ENCODE measurements at regions not wholly inside any gene's neighbourhood (a gene's known extent, or its start where the extent isn't known, plus 50 kb on each side); places are given as distances from the start of the nearest gene placed in this dataset.

DNA sequence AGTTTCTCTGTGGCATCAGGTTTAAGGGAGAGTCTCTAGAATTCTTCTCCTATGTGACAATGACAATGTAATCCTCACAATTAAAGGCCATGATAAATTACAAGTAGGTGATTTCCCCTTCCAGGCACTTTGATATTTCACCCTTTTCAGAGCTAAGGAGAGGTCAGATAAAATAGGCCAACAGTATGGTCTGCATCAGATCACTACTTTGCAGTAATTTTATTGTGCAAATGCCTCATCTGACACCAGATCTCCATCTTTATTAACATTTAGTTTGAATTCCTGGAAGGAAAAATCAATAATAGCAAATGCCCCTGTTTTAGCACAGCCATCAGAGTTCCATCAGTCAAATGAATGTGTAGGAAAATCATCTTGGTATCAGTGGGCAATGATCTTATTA, 72.8 kb upstream of the RAB27B start:
- no peak for TF ChIP-seq RXRA (IDR thresholded peaks at IDR 0.05)
- no peak for TF ChIP-seq EGR1 (IDR thresholded peaks at IDR 0.05; ENCODE audit: low read depth in 2 of 2)
- no peak for TF ChIP-seq SP1 (IDR thresholded peaks at IDR 0.05)
- no peak for TF ChIP-seq CTCF (IDR thresholded peaks at IDR 0.05; ENCODE audit: low read depth, low read length, missing input control)
- TF ChIP-seq TAF1 (conservative IDR thresholded peaks at IDR 0.05): no peak
- no peak for TF ChIP-seq YY1 (IDR thresholded peaks at IDR 0.05)
- no peak for TF ChIP-seq NR2F2 (IDR thresholded peaks at IDR 0.05)
- TF ChIP-seq GABPA (IDR thresholded peaks at IDR 0.05 in 1 of 2, conservative IDR thresholded peaks at IDR 0.05 in 1 of 2): no peak
- no peak for TF ChIP-seq FOXA2 (IDR thresholded peaks at IDR 0.05)
- TF ChIP-seq REST (IDR thresholded peaks at IDR 0.05): no peak
- TF ChIP-seq, protein P1, sequence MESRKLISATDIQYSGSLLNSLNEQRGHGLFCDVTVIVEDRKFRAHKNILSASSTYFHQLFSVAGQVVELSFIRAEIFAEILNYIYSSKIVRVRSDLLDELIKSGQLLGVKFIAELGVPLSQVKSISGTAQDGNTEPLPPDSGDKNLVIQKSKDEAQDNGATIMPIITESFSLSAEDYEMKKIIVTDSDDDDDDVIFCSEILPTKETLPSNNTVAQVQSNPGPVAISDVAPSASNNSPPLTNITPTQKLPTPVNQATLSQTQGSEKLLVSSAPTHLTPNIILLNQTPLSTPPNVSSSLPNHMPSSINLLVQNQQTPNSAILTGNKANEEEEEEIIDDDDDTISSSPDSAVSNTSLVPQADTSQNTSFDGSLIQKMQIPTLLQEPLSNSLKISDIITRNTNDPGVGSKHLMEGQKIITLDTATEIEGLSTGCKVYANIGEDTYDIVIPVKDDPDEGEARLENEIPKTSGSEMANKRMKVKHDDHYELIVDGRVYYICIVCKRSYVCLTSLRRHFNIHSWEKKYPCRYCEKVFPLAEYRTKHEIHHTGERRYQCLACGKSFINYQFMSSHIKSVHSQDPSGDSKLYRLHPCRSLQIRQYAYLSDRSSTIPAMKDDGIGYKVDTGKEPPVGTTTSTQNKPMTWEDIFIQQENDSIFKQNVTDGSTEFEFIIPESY (IDR thresholded peaks at IDR 0.05): no peak
- TF ChIP-seq MAX (IDR thresholded peaks at IDR 0.05): no peak
- TF ChIP-seq HNF4A (conservative IDR thresholded peaks at IDR 0.05): no peak
- TF ChIP-seq, protein P2, sequence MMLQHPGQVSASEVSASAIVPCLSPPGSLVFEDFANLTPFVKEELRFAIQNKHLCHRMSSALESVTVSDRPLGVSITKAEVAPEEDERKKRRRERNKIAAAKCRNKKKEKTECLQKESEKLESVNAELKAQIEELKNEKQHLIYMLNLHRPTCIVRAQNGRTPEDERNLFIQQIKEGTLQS (IDR thresholded peaks at IDR 0.05): no peak
- no peak for TF ChIP-seq HNF4G (IDR thresholded peaks at IDR 0.05)
- TF ChIP-seq JUND (IDR thresholded peaks at IDR 0.05): no peak
- no peak for TF ChIP-seq RAD21 (IDR thresholded peaks at IDR 0.05)
- TF ChIP-seq FOXA1 (IDR thresholded peaks at IDR 0.05): no peak
- no peak for DNase-seq (ENCODE audit: low spot score)
- Histone ChIP-seq H3K27ac (ENCODE audit: low read depth in 1 of 2, low read length in 2 of 2) (no peak overlapping the region), H3K9ac (ENCODE audit: low read depth in 1 of 2, low read length in 2 of 2) (no peak overlapping the region), H3K4me1 (ENCODE audit: control insufficient read depth in 4 of 4, insufficient read depth in 4 of 4, low read length in 3 of 4) (no peaks in the 10 kb centered on the region), H3K36me3 (ENCODE audit: control insufficient read depth in 4 of 4, insufficient read depth in 3 of 4, low read depth in 1 of 4, low read length in 3 of 4) (no peaks in the 10 kb centered on the region), H3K27me3 (ENCODE audit: control insufficient read depth in 4 of 4, insufficient read depth in 4 of 4, low read length in 3 of 4) (no peaks in the 10 kb centered on the region), H3K9me3 (ENCODE audit: control insufficient read depth in 4 of 4, low read length in 3 of 4) (no peaks in the 10 kb centered on the region), H3K4me3 (ENCODE audit: low read depth in 1 of 3, low read length in 3 of 3) (no peak overlapping the region)

All from liver (tissue), 7 donors.